ENCODE measurements at regions not wholly inside any gene's neighbourhood (a gene's known extent, or its start where the extent isn't known, plus 50 kb on each side); places are given as distances from the start of the nearest gene placed in this dataset.

GRCh38 chr3:104190681-104191080, 1176.0 kb upstream of the ALCAM start:
- H3K36me3 ChIP-seq (ENCODE audit: control insufficient read depth, insufficient read depth, low read length) = no peaks in the 10 kb centered on the region
- H3K27ac Mint-ChIP-seq (ENCODE audit: unreplicated experiment) = no peak overlapping the region
- no peaks in the 10 kb centered on the region for H3K36me3 Mint-ChIP-seq (ENCODE audit: insufficient read depth, unreplicated experiment)
- TF ChIP-seq, protein P1, sequence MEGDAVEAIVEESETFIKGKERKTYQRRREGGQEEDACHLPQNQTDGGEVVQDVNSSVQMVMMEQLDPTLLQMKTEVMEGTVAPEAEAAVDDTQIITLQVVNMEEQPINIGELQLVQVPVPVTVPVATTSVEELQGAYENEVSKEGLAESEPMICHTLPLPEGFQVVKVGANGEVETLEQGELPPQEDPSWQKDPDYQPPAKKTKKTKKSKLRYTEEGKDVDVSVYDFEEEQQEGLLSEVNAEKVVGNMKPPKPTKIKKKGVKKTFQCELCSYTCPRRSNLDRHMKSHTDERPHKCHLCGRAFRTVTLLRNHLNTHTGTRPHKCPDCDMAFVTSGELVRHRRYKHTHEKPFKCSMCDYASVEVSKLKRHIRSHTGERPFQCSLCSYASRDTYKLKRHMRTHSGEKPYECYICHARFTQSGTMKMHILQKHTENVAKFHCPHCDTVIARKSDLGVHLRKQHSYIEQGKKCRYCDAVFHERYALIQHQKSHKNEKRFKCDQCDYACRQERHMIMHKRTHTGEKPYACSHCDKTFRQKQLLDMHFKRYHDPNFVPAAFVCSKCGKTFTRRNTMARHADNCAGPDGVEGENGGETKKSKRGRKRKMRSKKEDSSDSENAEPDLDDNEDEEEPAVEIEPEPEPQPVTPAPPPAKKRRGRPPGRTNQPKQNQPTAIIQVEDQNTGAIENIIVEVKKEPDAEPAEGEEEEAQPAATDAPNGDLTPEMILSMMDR (IDR thresholded peaks at IDR 0.05; ENCODE audit: insufficient read depth in 1 of 2, low read depth in 1 of 2, low read length in 1 of 2, severe bottlenecking in 1 of 2, unreplicated experiment in 1 of 2) = no peak
- CTCF ChIA-PET = no interaction called here
- no peak overlapping the region for H3K4me3 Mint-ChIP-seq (ENCODE audit: unreplicated experiment)
- peak in 1 of 2 experiments; percentile 40 for DNase-seq
- H3K9me3 ChIP-seq = no peaks in the 10 kb centered on the region
- no peaks in the 10 kb centered on the region; the same call in 1 of the 2 replicates for H3K4me1 ChIP-seq
- no peaks in the 10 kb centered on the region for H3K27me3 ChIP-seq (replicated peaks; ENCODE audit: control insufficient read depth, insufficient read depth, low read length)
- no TSS peak for BruUV-seq (replicated peaks)
- POLR2A ChIA-PET = no interaction called here
- intact Hi-C loops (cut with micrococcal nuclease; ENCODE audit: unreplicated experiment) = no loop called here
- H3K27me3 Mint-ChIP-seq (ENCODE audit: insufficient read depth, unreplicated experiment) = no peaks in the 10 kb centered on the region
- H3K4me3 ChIP-seq (ENCODE audit: low read depth, low read length) = no peak overlapping the region
- no peaks in the 10 kb centered on the region for H3K9me3 Mint-ChIP-seq (ENCODE audit: unreplicated experiment)
- peaks cover 8% of the 10 kb centered on the region for H3K4me1 Mint-ChIP-seq (ENCODE audit: low read depth, unreplicated experiment)

GRCh38 chr3:104198131-104198530, 1168.6 kb upstream of the ALCAM start:
- no peaks in the 10 kb centered on the region for H3K36me3 Mint-ChIP-seq (ENCODE audit: insufficient read depth, unreplicated experiment)
- no peak overlapping the region for H3K4me3 ChIP-seq (ENCODE audit: low read depth, low read length)
- TF ChIP-seq, protein P1 (IDR thresholded peaks at IDR 0.05; ENCODE audit: insufficient read depth in 1 of 2, low read depth in 1 of 2, low read length in 1 of 2, severe bottlenecking in 1 of 2, unreplicated experiment in 1 of 2) = no peak
- intact Hi-C loops (cut with micrococcal nuclease; ENCODE audit: unreplicated experiment) = no loop called here
- no peak overlapping the region for H3K27ac Mint-ChIP-seq (ENCODE audit: unreplicated experiment)
- POLR2A ChIA-PET = no interaction called here
- H3K9me3 ChIP-seq = no peaks in the 10 kb centered on the region
- no TSS peak for BruUV-seq (replicated peaks)
- DNase-seq = no peak
- CTCF ChIA-PET = no interaction called here
- no peaks in the 10 kb centered on the region for H3K9me3 Mint-ChIP-seq (ENCODE audit: unreplicated experiment)
- H3K27me3 Mint-ChIP-seq (ENCODE audit: insufficient read depth, unreplicated experiment) = no peaks in the 10 kb centered on the region
- no peaks in the 10 kb centered on the region for H3K4me1 ChIP-seq
- no peak overlapping the region for H3K4me3 Mint-ChIP-seq (ENCODE audit: unreplicated experiment)
- no peaks in the 10 kb centered on the region for H3K36me3 ChIP-seq (ENCODE audit: control insufficient read depth, insufficient read depth, low read length)
- no peaks in the 10 kb centered on the region for H3K4me1 Mint-ChIP-seq (ENCODE audit: low read depth, unreplicated experiment)
- no peaks in the 10 kb centered on the region for H3K27me3 ChIP-seq (replicated peaks; ENCODE audit: control insufficient read depth, insufficient read depth, low read length)

- Mint-ChIP-seq H3K4me3 (ENCODE audit: unreplicated experiment) (no peak overlapping the region), H3K9me3 (ENCODE audit: unreplicated experiment) (no peaks in the 10 kb centered on the region), H3K27me3 (ENCODE audit: insufficient read depth, unreplicated experiment) (no peaks in the 10 kb centered on the region), H3K27ac (ENCODE audit: unreplicated experiment) (no peak overlapping the region), H3K36me3 (ENCODE audit: insufficient read depth, unreplicated experiment) (no peaks in the 10 kb centered on the region), H3K4me1 (ENCODE audit: low read depth, unreplicated experiment) (no peaks in the 10 kb centered on the region)
- TF ChIP-seq, protein P1 (IDR thresholded peaks at IDR 0.05; ENCODE audit: insufficient read depth in 1 of 2, low read depth in 1 of 2, low read length in 1 of 2, severe bottlenecking in 1 of 2, unreplicated experiment in 1 of 2) = peak in 1 of 2 experiments; percentile 26
- intact Hi-C loops (cut with micrococcal nuclease; ENCODE audit: unreplicated experiment) = loop anchor here (1.0 kb wide), 1 partner anchor 413 kb away; no protein-coding TSS in a partner anchor
- no peak overlapping the region for H3K4me3 ChIP-seq (ENCODE audit: low read depth, low read length)
- H3K27me3 ChIP-seq (replicated peaks; ENCODE audit: control insufficient read depth, insufficient read depth, low read length) = no peaks in the 10 kb centered on the region
- H3K4me1 ChIP-seq = no peaks in the 10 kb centered on the region
- POLR2A ChIA-PET = no interaction called here
- BruUV-seq (replicated peaks) = no TSS peak
- DNase-seq = peak; percentile 11 to 35
- no peaks in the 10 kb centered on the region for H3K36me3 ChIP-seq (ENCODE audit: control insufficient read depth, insufficient read depth, low read length)
- H3K9me3 ChIP-seq = no peaks in the 10 kb centered on the region
- CTCF ChIA-PET = no interaction called here
These were observed 1159.8 kb upstream of the ALCAM start for GRCh38 chr3:104206925-104207324.

Measured in Caco-2 (cell line).